GM23338 (cell line): ENCODE measurements at regions not wholly inside any gene's neighbourhood (a gene's known extent, or its start where the extent isn't known, plus 50 kb on each side); places are given as distances from the start of the nearest gene placed in this dataset.

ENCODE experiments used
- ATAC-seq: fragments of 200-7000 bp; cut with Tn5 transposase; 3 replicates; pipeline ENCODE4 v1.9.1; 2020
- DNase-seq: peaks from one replicate; pipeline ENCODE4 v3.0.0-alpha.2; 2015; ENCODE audit warnings: low spot score
- H2AFZ ChIP-seq: fragments of 200-600 bp; sonication (generic); 2 replicates; pipeline ENCODE4 v1.8.0; 2016; ENCODE audit warnings: antibody characterized with exemption, mild to moderate bottlenecking, moderate library complexity
- H3F3A ChIP-seq: fragments of 200-600 bp; sonication (generic); replicated peaks from 2 replicates; pipeline ENCODE4 v1.8.0; 2017; ENCODE audit warnings: antibody characterized with exemption, mixed run types, low read depth
- H3K27ac ChIP-seq: fragments of 200-600 bp; sonication (generic); 2 replicates; pipeline ENCODE4 v1.6.1; 2016; ENCODE audit warnings: low read depth
- H3K27me3 ChIP-seq: fragments of 200-600 bp; sonication (generic); 2 replicates; pipeline ENCODE4 v1.8.0; 2016; ENCODE audit warnings: mild to moderate bottlenecking, mixed run types, moderate library complexity; ENCODE audit not compliant: insufficient read depth
- H3K36me3 ChIP-seq: fragments of 200-600 bp; sonication (generic); 2 replicates; pipeline ENCODE4 v1.8.0; 2016; ENCODE audit warnings: mild to moderate bottlenecking; ENCODE audit not compliant: insufficient read depth
- H3K4me1 ChIP-seq: fragments of 200-600 bp; sonication (generic); 2 replicates; pipeline ENCODE4 v1.8.0; 2016; ENCODE audit warnings: mild to moderate bottlenecking, moderate library complexity; ENCODE audit not compliant: insufficient read depth
- H3K4me2 ChIP-seq: fragments of 200-600 bp; sonication (generic); 2 replicates; pipeline ENCODE4 v1.7.1; 2017; ENCODE audit warnings: mixed run types
- H3K4me3 ChIP-seq: fragments of 200-600 bp; sonication (generic); 2 replicates; pipeline ENCODE4 v1.6.1; 2016; ENCODE audit warnings: mixed run types
- H3K79me2 ChIP-seq: fragments of 200-600 bp; sonication (generic); replicated peaks from 2 replicates; pipeline ENCODE4 v1.8.0; 2017; ENCODE audit warnings: mild to moderate bottlenecking; ENCODE audit not compliant: insufficient read depth
- H3K9me2 ChIP-seq: fragments of 200-600 bp; sonication (generic); 2 replicates; pipeline ENCODE4 v1.8.0; 2017; ENCODE audit not compliant: insufficient read depth
- H4K20me1 ChIP-seq: fragments of 200-600 bp; sonication (generic); replicated peaks from 2 replicates; pipeline ENCODE4 v1.8.0; 2017; ENCODE audit warnings: mild to moderate bottlenecking; ENCODE audit not compliant: insufficient read depth
- H3K27ac Mint-ChIP-seq: 2 replicates; pipeline ENCODE4 v1.8.0; 2020; ENCODE audit warnings: inconsistent platforms, mild to moderate bottlenecking, moderate library complexity, mixed read lengths
- H3K27me3 Mint-ChIP-seq: 3 replicates; pipeline ENCODE4 v1.8.0; 2022; ENCODE audit warnings: low read depth, mild to moderate bottlenecking, moderate library complexity, mixed read lengths, inconsistent platforms; ENCODE audit not compliant: insufficient read depth, poor library complexity
- H3K36me3 Mint-ChIP-seq: 3 replicates; pipeline ENCODE4 v1.8.0; 2021; ENCODE audit warnings: low read depth, mild to moderate bottlenecking, inconsistent platforms, moderate library complexity, mixed read lengths
- H3K4me1 Mint-ChIP-seq: 3 replicates; pipeline ENCODE4 v1.8.0; 2020; ENCODE audit warnings: mild to moderate bottlenecking, inconsistent platforms, mixed read lengths
- H3K4me3 Mint-ChIP-seq: 3 replicates; pipeline ENCODE4 v1.8.0; 2021; ENCODE audit warnings: moderate library complexity, mild to moderate bottlenecking, inconsistent platforms, mixed read lengths
- H3K9me3 Mint-ChIP-seq: 3 replicates; pipeline ENCODE4 v1.8.0; 2020; ENCODE audit warnings: moderate library complexity, mild to moderate bottlenecking, inconsistent platforms, mixed read lengths
- CREB1 ChIP-seq: fragments of 250-450 bp; sonication (Bioruptor Pico); IDR thresholded peaks from 2 replicates; pipeline ENCODE4 v1.5.0; 2020; ENCODE audit warnings: low read depth, mild to moderate bottlenecking, moderate library complexity
- EZH2 ChIP-seq: fragments of 200-600 bp; sonication (generic); IDR thresholded peaks from one replicate; pipeline ENCODE4 v1.8.0; 2017; ENCODE audit warnings: antibody characterized with exemption, mild to moderate bottlenecking, low read depth; ENCODE audit not compliant: unreplicated experiment
- EZH2phosphoT487 ChIP-seq: fragments of 200-600 bp; sonication (generic); IDR thresholded peaks from one replicate; pipeline ENCODE4 v1.8.1; 2018; ENCODE audit warnings: antibody characterized with exemption; ENCODE audit not compliant: unreplicated experiment
- JUNB ChIP-seq: IDR thresholded peaks from one replicate; pipeline ENCODE4 v1.6.1; 2016; ENCODE audit warnings: antibody characterized with exemption; ENCODE audit not compliant: unreplicated experiment
- NANOG ChIP-seq: IDR thresholded peaks from 2 replicates; pipeline ENCODE4 v1.6.1; 2016; ENCODE audit warnings: antibody characterized with exemption, borderline replicate concordance
- POLR2AphosphoS5 ChIP-seq: IDR thresholded peaks from 2 replicates; pipeline ENCODE4 v1.6.1; 2016; ENCODE audit warnings: antibody characterized with exemption, low read depth
- STAT1 ChIP-seq: IDR thresholded peaks from one replicate; pipeline ENCODE4 v1.6.1; 2016; ENCODE audit warnings: antibody characterized with exemption; ENCODE audit not compliant: unreplicated experiment
- ZNF114 ChIP-seq: fragments of 250-450 bp; sonication (Bioruptor Pico); IDR thresholded peaks from 2 replicates; pipeline ENCODE4 v1.5.0; 2020; ENCODE audit warnings: mild to moderate bottlenecking, moderate library complexity
- ZNF331 ChIP-seq: fragments of 250-450 bp; sonication (Bioruptor Pico); IDR thresholded peaks from 2 replicates; pipeline ENCODE4 v1.5.0; 2020; ENCODE audit warnings: low read depth, mild to moderate bottlenecking, moderate library complexity
- TF ChIP-seq, protein P1 (sequence below), 2 experiments: fragments of 200-600 bp in 1 of 2; sonication (generic) in 1 of 2; conservative IDR thresholded peaks; 2 replicates each; pipeline versions ENCODE4 v1.5.1 to v1.6.1; 2016 to 2017; ENCODE audit warnings: antibody characterized with exemption in 2 of 2, low read depth in 2 of 2, mild to moderate bottlenecking in 2 of 2, moderate library complexity in 1 of 2
- TF ChIP-seq, protein P2 (sequence below): fragments of 250-450 bp; sonication (Bioruptor Pico); IDR thresholded peaks from 2 replicates; pipeline ENCODE4 v1.5.0; 2020; ENCODE audit warnings: mild to moderate bottlenecking, moderate library complexity
- TF ChIP-seq, protein P3 (sequence below): IDR thresholded peaks from 2 replicates; pipeline ENCODE4 v1.6.1; 2016; ENCODE audit warnings: antibody characterized with exemption
- TF ChIP-seq, protein P4 (sequence below): IDR thresholded peaks from one replicate; pipeline ENCODE4 v1.6.1; 2018; ENCODE audit warnings: antibody characterized with exemption; ENCODE audit not compliant: unreplicated experiment

DNA sequence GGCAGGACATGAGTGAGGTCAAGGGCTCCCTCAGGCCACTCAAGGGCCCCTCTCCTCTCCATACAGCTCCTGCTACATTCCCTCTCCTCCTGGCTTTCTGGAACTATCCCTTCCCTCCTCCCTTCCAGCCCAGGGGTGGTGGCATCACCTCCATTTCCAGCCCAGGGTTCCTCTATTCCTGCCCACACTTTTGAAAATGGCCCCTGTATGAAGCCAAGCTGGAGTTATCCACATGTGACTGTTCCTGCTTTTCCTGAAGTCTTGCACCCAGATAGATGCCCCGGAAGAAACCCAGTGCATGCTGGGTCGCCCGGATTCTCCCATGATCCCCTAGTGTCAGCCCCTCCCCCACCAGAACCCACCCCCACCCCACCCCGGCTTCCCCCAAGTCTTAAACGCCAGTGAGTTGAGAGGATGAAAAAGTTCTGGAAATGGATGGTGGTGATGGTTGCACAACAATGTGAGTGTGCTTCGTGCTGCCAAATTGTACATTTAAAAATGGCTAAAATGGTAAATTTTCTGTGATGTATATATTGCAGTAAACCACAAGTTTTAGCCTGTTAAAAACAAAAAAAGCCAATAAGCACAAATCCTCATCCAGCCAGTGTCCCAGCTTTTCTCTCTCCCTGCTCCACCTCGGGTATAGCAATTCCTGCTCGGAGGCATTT lies 136.9 kb downstream of the SCARB1 start:
- no peaks in the 10 kb centered on the region for H3K9me2 ChIP-seq
- no peak overlapping the region for H3K4me3 ChIP-seq
- Mint-ChIP-seq H3K27ac (no peak overlapping the region), H3K36me3 (no peaks in the 10 kb centered on the region), H3K27me3 (peaks cover 7% of the 10 kb centered on the region), H3K4me3 (no peak overlapping the region), H3K4me1 (no peaks in the 10 kb centered on the region), H3K9me3 (no peaks in the 10 kb centered on the region)
- no peak overlapping the region for H3K4me2 ChIP-seq
- H4K20me1 ChIP-seq, result no peaks in the 10 kb centered on the region
- H2AFZ ChIP-seq, result no peak overlapping the region
- no peaks in the 10 kb centered on the region for H3K27me3 ChIP-seq
- TF ChIP-seq EZH2phosphoT487 (no peak), NANOG (no peak), CREB1 (CRISPR knock-in tag) (no peak), STAT1 (no peak), POLR2AphosphoS5 (no peak), ZNF114 (CRISPR knock-in tag) (no peak), ZNF331 (CRISPR knock-in tag) (no peak), JUNB (no peak), EZH2 (no peak)
- TF ChIP-seq, protein P1, sequence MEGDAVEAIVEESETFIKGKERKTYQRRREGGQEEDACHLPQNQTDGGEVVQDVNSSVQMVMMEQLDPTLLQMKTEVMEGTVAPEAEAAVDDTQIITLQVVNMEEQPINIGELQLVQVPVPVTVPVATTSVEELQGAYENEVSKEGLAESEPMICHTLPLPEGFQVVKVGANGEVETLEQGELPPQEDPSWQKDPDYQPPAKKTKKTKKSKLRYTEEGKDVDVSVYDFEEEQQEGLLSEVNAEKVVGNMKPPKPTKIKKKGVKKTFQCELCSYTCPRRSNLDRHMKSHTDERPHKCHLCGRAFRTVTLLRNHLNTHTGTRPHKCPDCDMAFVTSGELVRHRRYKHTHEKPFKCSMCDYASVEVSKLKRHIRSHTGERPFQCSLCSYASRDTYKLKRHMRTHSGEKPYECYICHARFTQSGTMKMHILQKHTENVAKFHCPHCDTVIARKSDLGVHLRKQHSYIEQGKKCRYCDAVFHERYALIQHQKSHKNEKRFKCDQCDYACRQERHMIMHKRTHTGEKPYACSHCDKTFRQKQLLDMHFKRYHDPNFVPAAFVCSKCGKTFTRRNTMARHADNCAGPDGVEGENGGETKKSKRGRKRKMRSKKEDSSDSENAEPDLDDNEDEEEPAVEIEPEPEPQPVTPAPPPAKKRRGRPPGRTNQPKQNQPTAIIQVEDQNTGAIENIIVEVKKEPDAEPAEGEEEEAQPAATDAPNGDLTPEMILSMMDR (conservative IDR thresholded peaks at IDR 0.05; ENCODE audit: low read depth in 2 of 2), result no peak
- TF ChIP-seq, protein P2, sequence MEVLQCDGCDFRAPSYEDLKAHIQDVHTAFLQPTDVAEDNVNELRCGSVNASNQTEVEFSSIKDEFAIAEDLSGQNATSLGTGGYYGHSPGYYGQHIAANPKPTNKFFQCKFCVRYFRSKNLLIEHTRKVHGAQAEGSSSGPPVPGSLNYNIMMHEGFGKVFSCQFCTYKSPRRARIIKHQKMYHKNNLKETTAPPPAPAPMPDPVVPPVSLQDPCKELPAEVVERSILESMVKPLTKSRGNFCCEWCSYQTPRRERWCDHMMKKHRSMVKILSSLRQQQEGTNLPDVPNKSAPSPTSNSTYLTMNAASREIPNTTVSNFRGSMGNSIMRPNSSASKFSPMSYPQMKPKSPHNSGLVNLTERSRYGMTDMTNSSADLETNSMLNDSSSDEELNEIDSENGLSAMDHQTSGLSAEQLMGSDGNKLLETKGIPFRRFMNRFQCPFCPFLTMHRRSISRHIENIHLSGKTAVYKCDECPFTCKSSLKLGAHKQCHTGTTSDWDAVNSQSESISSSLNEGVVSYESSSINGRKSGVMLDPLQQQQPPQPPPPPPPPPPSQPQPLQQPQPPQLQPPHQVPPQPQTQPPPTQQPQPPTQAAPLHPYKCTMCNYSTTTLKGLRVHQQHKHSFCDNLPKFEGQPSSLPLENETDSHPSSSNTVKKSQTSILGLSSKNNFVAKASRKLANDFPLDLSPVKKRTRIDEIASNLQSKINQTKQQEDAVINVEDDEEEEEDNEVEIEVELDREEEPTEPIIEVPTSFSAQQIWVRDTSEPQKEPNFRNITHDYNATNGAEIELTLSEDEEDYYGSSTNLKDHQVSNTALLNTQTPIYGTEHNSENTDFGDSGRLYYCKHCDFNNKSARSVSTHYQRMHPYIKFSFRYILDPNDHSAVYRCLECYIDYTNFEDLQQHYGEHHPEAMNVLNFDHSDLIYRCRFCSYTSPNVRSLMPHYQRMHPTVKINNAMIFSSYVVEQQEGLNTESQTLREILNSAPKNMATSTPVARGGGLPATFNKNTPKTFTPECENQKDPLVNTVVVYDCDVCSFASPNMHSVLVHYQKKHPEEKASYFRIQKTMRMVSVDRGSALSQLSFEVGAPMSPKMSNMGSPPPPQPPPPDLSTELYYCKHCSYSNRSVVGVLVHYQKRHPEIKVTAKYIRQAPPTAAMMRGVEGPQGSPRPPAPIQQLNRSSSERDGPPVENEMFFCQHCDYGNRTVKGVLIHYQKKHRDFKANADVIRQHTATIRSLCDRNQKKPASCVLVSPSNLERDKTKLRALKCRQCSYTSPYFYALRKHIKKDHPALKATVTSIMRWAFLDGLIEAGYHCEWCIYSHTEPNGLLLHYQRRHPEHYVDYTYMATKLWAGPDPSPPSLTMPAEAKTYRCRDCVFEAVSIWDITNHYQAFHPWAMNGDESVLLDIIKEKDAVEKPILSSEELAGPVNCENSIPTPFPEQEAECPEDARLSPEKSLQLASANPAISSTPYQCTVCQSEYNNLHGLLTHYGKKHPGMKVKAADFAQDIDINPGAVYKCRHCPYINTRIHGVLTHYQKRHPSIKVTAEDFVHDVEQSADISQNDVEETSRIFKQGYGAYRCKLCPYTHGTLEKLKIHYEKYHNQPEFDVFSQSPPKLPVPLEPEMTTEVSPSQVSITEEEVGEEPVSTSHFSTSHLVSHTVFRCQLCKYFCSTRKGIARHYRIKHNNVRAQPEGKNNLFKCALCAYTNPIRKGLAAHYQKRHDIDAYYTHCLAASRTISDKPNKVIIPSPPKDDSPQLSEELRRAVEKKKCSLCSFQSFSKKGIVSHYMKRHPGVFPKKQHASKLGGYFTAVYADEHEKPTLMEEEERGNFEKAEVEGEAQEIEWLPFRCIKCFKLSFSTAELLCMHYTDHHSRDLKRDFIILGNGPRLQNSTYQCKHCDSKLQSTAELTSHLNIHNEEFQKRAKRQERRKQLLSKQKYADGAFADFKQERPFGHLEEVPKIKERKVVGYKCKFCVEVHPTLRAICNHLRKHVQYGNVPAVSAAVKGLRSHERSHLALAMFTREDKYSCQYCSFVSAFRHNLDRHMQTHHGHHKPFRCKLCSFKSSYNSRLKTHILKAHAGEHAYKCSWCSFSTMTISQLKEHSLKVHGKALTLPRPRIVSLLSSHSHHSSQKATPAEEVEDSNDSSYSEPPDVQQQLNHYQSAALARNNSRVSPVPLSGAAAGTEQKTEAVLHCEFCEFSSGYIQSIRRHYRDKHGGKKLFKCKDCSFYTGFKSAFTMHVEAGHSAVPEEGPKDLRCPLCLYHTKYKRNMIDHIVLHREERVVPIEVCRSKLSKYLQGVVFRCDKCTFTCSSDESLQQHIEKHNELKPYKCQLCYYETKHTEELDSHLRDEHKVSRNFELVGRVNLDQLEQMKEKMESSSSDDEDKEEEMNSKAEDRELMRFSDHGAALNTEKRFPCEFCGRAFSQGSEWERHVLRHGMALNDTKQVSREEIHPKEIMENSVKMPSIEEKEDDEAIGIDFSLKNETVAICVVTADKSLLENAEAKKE (CRISPR knock-in tag), result no peak
- TF ChIP-seq, protein P3, sequence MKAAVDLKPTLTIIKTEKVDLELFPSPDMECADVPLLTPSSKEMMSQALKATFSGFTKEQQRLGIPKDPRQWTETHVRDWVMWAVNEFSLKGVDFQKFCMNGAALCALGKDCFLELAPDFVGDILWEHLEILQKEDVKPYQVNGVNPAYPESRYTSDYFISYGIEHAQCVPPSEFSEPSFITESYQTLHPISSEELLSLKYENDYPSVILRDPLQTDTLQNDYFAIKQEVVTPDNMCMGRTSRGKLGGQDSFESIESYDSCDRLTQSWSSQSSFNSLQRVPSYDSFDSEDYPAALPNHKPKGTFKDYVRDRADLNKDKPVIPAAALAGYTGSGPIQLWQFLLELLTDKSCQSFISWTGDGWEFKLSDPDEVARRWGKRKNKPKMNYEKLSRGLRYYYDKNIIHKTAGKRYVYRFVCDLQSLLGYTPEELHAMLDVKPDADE, result no peak
- TF ChIP-seq, protein P4, sequence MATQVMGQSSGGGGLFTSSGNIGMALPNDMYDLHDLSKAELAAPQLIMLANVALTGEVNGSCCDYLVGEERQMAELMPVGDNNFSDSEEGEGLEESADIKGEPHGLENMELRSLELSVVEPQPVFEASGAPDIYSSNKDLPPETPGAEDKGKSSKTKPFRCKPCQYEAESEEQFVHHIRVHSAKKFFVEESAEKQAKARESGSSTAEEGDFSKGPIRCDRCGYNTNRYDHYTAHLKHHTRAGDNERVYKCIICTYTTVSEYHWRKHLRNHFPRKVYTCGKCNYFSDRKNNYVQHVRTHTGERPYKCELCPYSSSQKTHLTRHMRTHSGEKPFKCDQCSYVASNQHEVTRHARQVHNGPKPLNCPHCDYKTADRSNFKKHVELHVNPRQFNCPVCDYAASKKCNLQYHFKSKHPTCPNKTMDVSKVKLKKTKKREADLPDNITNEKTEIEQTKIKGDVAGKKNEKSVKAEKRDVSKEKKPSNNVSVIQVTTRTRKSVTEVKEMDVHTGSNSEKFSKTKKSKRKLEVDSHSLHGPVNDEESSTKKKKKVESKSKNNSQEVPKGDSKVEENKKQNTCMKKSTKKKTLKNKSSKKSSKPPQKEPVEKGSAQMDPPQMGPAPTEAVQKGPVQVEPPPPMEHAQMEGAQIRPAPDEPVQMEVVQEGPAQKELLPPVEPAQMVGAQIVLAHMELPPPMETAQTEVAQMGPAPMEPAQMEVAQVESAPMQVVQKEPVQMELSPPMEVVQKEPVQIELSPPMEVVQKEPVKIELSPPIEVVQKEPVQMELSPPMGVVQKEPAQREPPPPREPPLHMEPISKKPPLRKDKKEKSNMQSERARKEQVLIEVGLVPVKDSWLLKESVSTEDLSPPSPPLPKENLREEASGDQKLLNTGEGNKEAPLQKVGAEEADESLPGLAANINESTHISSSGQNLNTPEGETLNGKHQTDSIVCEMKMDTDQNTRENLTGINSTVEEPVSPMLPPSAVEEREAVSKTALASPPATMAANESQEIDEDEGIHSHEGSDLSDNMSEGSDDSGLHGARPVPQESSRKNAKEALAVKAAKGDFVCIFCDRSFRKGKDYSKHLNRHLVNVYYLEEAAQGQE, result no peak
- H3F3A ChIP-seq, result no peaks in the 10 kb centered on the region
- no peak overlapping the region for H3K27ac ChIP-seq
- H3K79me2 ChIP-seq, result no peaks in the 10 kb centered on the region
- DNase-seq, result no peak
- H3K4me1 ChIP-seq, result no peaks in the 10 kb centered on the region
- H3K36me3 ChIP-seq, result no peaks in the 10 kb centered on the region
- ATAC-seq, result no peak
